GM10266 (cell line): ENCODE measurements at regions not wholly inside any gene's neighbourhood (a gene's known extent, or its start where the extent isn't known, plus 50 kb on each side); places are given as distances from the start of the nearest gene placed in this dataset.

Source experiments
- DNase-seq: peaks from one replicate; pipeline ENCODE4 v3.0.0; 2012; ENCODE audit errors: extremely low spot score
- TF ChIP-seq, protein P1 (sequence below): IDR thresholded peaks from 2 replicates; pipeline ENCODE4 v1.5.1; 2012; ENCODE audit warnings: mild to moderate bottlenecking, low read depth; ENCODE audit not compliant: control insufficient read depth, insufficient read depth; ENCODE audit errors: missing control alignments

- DNase-seq: no peak
- TF ChIP-seq, protein P1, sequence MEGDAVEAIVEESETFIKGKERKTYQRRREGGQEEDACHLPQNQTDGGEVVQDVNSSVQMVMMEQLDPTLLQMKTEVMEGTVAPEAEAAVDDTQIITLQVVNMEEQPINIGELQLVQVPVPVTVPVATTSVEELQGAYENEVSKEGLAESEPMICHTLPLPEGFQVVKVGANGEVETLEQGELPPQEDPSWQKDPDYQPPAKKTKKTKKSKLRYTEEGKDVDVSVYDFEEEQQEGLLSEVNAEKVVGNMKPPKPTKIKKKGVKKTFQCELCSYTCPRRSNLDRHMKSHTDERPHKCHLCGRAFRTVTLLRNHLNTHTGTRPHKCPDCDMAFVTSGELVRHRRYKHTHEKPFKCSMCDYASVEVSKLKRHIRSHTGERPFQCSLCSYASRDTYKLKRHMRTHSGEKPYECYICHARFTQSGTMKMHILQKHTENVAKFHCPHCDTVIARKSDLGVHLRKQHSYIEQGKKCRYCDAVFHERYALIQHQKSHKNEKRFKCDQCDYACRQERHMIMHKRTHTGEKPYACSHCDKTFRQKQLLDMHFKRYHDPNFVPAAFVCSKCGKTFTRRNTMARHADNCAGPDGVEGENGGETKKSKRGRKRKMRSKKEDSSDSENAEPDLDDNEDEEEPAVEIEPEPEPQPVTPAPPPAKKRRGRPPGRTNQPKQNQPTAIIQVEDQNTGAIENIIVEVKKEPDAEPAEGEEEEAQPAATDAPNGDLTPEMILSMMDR: no peak
These were observed 406.0 kb upstream of the POU3F3 start for GRCh38 chr2:104447831-104448434.

GRCh38 chr2:104448661-104449440, 405.1 kb upstream of the POU3F3 start:
- TF ChIP-seq, protein P1: no peak
- no peak for DNase-seq

DNA sequence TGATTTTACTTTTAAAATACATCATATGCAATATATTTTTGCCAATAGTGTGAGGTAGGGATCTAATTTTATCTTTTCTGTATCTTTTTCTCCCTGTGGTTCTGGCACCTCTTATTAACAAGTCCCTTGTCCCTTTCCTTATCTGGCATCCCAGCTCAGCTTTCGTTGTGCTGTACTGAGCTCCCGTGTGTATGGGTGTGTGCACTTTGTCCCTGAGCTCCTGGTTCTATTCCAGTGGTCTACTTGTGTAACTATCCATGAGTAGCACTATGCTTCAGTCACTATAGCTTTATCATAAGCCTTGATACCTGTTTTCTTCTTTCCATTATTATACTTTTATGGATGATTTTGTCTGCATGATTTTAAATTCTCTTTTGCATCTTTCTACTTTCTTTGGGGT, 401.4 kb upstream of the POU3F3 start:
- TF ChIP-seq, protein P1: no peak
- DNase-seq: no peak

GRCh38 chr2:104462731-104463130, 391.2 kb upstream of the POU3F3 start:
- DNase-seq: no peak
- TF ChIP-seq, protein P1: no peak

GRCh38 chr2:104465981-104466380, 387.9 kb upstream of the POU3F3 start:
- TF ChIP-seq, protein P1: no peak
- no peak for DNase-seq

DNA sequence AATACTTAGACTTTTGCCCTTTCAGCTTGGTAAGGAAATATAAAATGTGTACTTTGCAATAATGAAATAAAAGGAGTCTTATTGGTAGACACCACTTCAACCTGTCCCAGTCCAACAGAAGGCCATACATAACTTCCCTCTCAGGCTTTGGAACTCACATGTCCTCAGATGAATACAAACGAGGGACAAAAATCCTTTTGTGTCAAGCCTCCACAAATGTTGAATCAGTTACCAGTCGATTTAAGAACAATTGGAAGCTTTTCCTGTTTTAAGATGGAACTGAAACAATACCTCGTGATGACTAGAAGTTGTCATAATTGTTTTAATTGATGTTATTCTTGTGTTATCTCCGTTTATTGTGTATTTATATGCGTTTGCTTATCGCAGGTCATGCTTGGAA, 385.1 kb upstream of the POU3F3 start:
- DNase-seq: no peak
- TF ChIP-seq, protein P1: no peak

DNA sequence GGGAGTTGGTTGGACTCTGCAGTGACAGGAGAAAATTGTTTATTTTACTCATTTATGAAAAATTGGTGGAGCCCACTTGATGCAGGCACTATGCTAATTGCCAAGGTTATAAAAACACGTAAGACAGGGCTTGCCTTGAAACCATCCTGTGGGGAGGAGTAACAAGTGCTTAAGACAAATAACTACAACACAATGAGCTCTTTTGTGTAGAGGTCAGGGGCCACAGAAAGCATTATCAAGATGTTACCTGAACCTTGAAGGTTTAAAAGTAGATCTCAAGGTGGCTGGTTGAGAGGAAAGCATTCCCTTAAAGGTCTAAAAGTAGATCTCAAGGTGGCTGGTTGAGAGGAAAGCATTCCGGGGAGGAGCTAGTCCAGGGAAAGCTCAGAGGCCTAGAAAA, 381.8 kb upstream of the POU3F3 start:
- no peak for DNase-seq
- TF ChIP-seq, protein P1: no peak
